ENCODE measurements at regions not wholly inside any gene's neighbourhood (a gene's known extent, or its start where the extent isn't known, plus 50 kb on each side); places are given as distances from the start of the nearest gene placed in this dataset. TPM values are rescaled to one million over a fixed set of nuclear protein-coding genes. Genes with fewer than 3 reads are reported as not detected.

GRCh38 chr18:28236487-28236886, 59.6 kb upstream of the CDH2 start:
- DNase-seq (ENCODE audit: low read depth, low spot score), result no peak
- TF ChIP-seq CHD4 (IDR thresholded peaks at IDR 0.05) (no peak), SPI1 (IDR thresholded peaks at IDR 0.05; ENCODE audit: borderline replicate concordance, insufficient read depth, low read depth, low read length) (no peak), RELB (IDR thresholded peaks at IDR 0.05; ENCODE audit: low read depth) (no peak), MEF2B (IDR thresholded peaks at IDR 0.05; ENCODE audit: partially characterized antibody, poor library complexity, severe bottlenecking) (no peak), EZH2 (IDR thresholded peaks at IDR 0.05; ENCODE audit: borderline replicate concordance, control insufficient read depth, low read depth, low read length) (no peak)
- H3K27ac ChIP-seq (ENCODE audit: control insufficient read depth, insufficient read depth), result no peak overlapping the region
- no peak for ATAC-seq
- intact Hi-C loops (cut with micrococcal nuclease; ENCODE audit: unreplicated experiment) (no loop called here), in situ Hi-C loops (cut with MboI) (no loop called here)
- no peak overlapping the region for H3K9ac ChIP-seq (ENCODE audit: control insufficient read depth, insufficient read depth, low read length)
- H3K79me2 ChIP-seq (ENCODE audit: control insufficient read depth, insufficient read depth, low read length), result no peaks in the 10 kb centered on the region
- CTCF ChIA-PET, result no interaction called here
- no peaks in the 10 kb centered on the region for H3K27me3 ChIP-seq (replicated peaks in 1 of 2; ENCODE audit: control insufficient read depth in 2 of 2, insufficient read depth in 2 of 2, low read length in 1 of 2)
- no peaks in the 10 kb centered on the region for H4K20me1 ChIP-seq (ENCODE audit: control insufficient read depth, insufficient read depth)
- WGBS (ENCODE audit: insufficient coverage, insufficient replicate concordance, low lambda C conversion rate, missing lambda C conversion rate), result 44% methylated on average over 1 of the region's 1 CpG
- H3K36me3 ChIP-seq (ENCODE audit: control insufficient read depth in 2 of 2, insufficient read depth in 2 of 2, low read length in 1 of 2), result no peaks in the 10 kb centered on the region
- no peak overlapping the region for H3K4me3 ChIP-seq
- SMC1A ChIA-PET (ENCODE audit: uncharacterized antibody, unreplicated experiment), result no interaction called here
- POLR2A ChIA-PET, result no interaction called here
- FAIRE-seq, result no peak
- no peak overlapping the region for H3K4me2 ChIP-seq (ENCODE audit: control insufficient read depth, insufficient read depth)
- H3K4me1 ChIP-seq (ENCODE audit: control insufficient read depth, insufficient read depth, low read length), result no peaks in the 10 kb centered on the region
- RAD21 ChIA-PET (ENCODE audit: unreplicated experiment), result no interaction called here
- no peaks in the 10 kb centered on the region for H3K9me3 ChIP-seq (replicated peaks; ENCODE audit: control insufficient read depth, insufficient read depth, low read length)
- no peak overlapping the region for H2AFZ ChIP-seq (ENCODE audit: control insufficient read depth, low read depth, low read length)
- BruUV-seq (replicated peaks), result no TSS peak

MicroRNAs encoded in the stretch of these regions (microRNA counts, 767-probe panel; counts per million panel counts)
- microRNA hsa-miR-302f, result 55.3 counts per million

Small RNA genes lying in the stretch of these regions (microRNA-seq; reads per million reads assigned to microRNA genes)
- gene MIR302F, result not detected

Small RNA genes lying in the stretch of these regions (small RNA-seq; reads per million reads assigned to genes)
- gene AC023932.1, result not detected
- gene AC105245.1, result not detected
- not detected for gene RNU6-408P
